Keratinocyte (primary cell): ENCODE measurements at regions not wholly inside any gene's neighbourhood (a gene's known extent, or its start where the extent isn't known, plus 50 kb on each side); places are given as distances from the start of the nearest gene placed in this dataset.

ENCODE experiments used
- DNase-seq: peaks from one replicate; pipeline ENCODE4 v3.0.0-alpha.2; 2011; ENCODE audit warnings: low read depth, missing footprints, low spot score
- FAIRE-seq: peaks from 2 replicates; lab custom pipeline; 2011; peaks lifted over from hg19 to GRCh38; lab: Jason Lieb, UNC
- H2AFZ ChIP-seq: 2 replicates; pipeline ENCODE4 v1.6.0; 2012; ENCODE audit warnings: low read length, control low read depth, inconsistent platforms; ENCODE audit not compliant: control insufficient read depth
- H3K27ac ChIP-seq: 2 replicates; pipeline ENCODE4 v1.5.1; 2011; ENCODE audit warnings: low read length; ENCODE audit not compliant: control insufficient read depth, insufficient read depth
- H3K27me3 ChIP-seq: 3 replicates; pipeline ENCODE4 v1.6.0; 2011; ENCODE audit warnings: low read length; ENCODE audit not compliant: control insufficient read depth, insufficient read depth; ENCODE audit errors: extremely low read depth
- H3K36me3 ChIP-seq, 2 experiments: 2 replicates in 1 of 2; 3 replicates in 1 of 2; pipeline ENCODE4 v1.5.1; 2011; ENCODE audit warnings: low read length in 2 of 2, mild to moderate bottlenecking in 1 of 2; ENCODE audit not compliant: control insufficient read depth in 2 of 2, insufficient read depth in 2 of 2; ENCODE audit errors: extremely low read depth in 1 of 2
- H3K4me1 ChIP-seq: 3 replicates; pipeline ENCODE4 v1.5.1; 2011; ENCODE audit warnings: low read length; ENCODE audit not compliant: control insufficient read depth, insufficient read depth; ENCODE audit errors: extremely low read depth
- H3K4me2 ChIP-seq: 3 replicates; pipeline ENCODE4 v1.6.0; 2011; ENCODE audit warnings: low read depth, low read length; ENCODE audit not compliant: control insufficient read depth, insufficient read depth; ENCODE audit errors: extremely low read depth
- H3K4me3 ChIP-seq, 3 experiments: fragments of 200-600 bp in 1 of 3; sonication (generic) in 1 of 3; 2 replicates in 2 of 3; 3 replicates in 1 of 3; pipeline ENCODE4 v1.5.1; 2011 to 2016; ENCODE audit warnings: low read length in 3 of 3, mild to moderate bottlenecking in 3 of 3, control low read depth in 2 of 3, inconsistent platforms in 1 of 3, low read depth in 1 of 3, mixed read lengths in 1 of 3, mixed run types in 1 of 3, moderate library complexity in 1 of 3; ENCODE audit not compliant: control insufficient read depth in 2 of 3, insufficient read depth in 2 of 3; ENCODE audit errors: extremely low read depth in 1 of 3
- H3K79me2 ChIP-seq: 2 replicates; pipeline ENCODE4 v1.6.0; 2012; ENCODE audit warnings: low read length; ENCODE audit not compliant: control insufficient read depth, insufficient read depth
- H3K9ac ChIP-seq: 3 replicates; pipeline ENCODE4 v1.6.0; 2011; ENCODE audit warnings: low read length; ENCODE audit not compliant: control insufficient read depth, insufficient read depth; ENCODE audit errors: extremely low read depth
- H3K9me1 ChIP-seq: 3 replicates; pipeline ENCODE4 v1.6.0; 2011; ENCODE audit warnings: low read length; ENCODE audit not compliant: control insufficient read depth, insufficient read depth; ENCODE audit errors: extremely low read depth
- H3K9me3 ChIP-seq: 2 replicates; pipeline ENCODE4 v1.5.1; 2012; ENCODE audit warnings: low read depth, low read length; ENCODE audit not compliant: control insufficient read depth
- H4K20me1 ChIP-seq: 3 replicates; pipeline ENCODE4 v1.6.0; 2011; ENCODE audit warnings: low read length; ENCODE audit not compliant: control insufficient read depth, insufficient read depth; ENCODE audit errors: extremely low read depth
- CTCF ChIP-seq, 3 experiments: IDR thresholded peaks in 1 of 3; conservative IDR thresholded peaks in 1 of 3; optimal IDR thresholded peaks in 1 of 3; 2 replicates in 2 of 3; 3 replicates in 1 of 3; pipeline versions ENCODE3 to v1.5.1; 2011; ENCODE audit warnings: low read length in 3 of 3, mild to moderate bottlenecking in 3 of 3, moderate library complexity in 2 of 3, control low read depth in 1 of 3, inconsistent platforms in 1 of 3; ENCODE audit not compliant: insufficient read depth in 2 of 3; ENCODE audit errors: extremely low read depth in 1 of 3
- EZH2 ChIP-seq: IDR thresholded peaks from one replicate; pipeline ENCODE4 v1.6.1; 2012; ENCODE audit warnings: inconsistent platforms, mild to moderate bottlenecking, low read length, moderate library complexity
- dilution Hi-C: fragments of 300-500 bp; cut with MboI; formaldehyde crosslinking; loops from one replicate; pipeline ENCODE4 v1.7.0; 2020; ENCODE audit warnings: low sequenced_read_pairs; ENCODE audit not compliant: extremely low pct_ligation_motif_present

GRCh38 chr13:89468081-89468480 is 1796.9 kb downstream of the SLITRK5 start:
- no peak overlapping the region for H3K9ac ChIP-seq
- no peaks in the 10 kb centered on the region for H3K27me3 ChIP-seq
- FAIRE-seq: no peak
- H3K27ac ChIP-seq: no peak overlapping the region
- no peak for DNase-seq
- TF ChIP-seq CTCF (optimal IDR thresholded peaks at IDR 0.05 in 1 of 3, IDR thresholded peaks at IDR 0.05 in 1 of 3, conservative IDR thresholded peaks at IDR 0.05 in 1 of 3; ENCODE audit: extremely low read depth in 1 of 3, insufficient read depth in 2 of 3, low read length in 3 of 3) (no peak), EZH2 (no peak)
- H3K4me1 ChIP-seq: no peaks in the 10 kb centered on the region
- H3K4me2 ChIP-seq: no peak overlapping the region
- no peak overlapping the region for H3K4me3 ChIP-seq
- no peaks in the 10 kb centered on the region for H3K9me1 ChIP-seq
- H3K79me2 ChIP-seq: no peaks in the 10 kb centered on the region
- no peaks in the 10 kb centered on the region for H3K9me3 ChIP-seq
- no peak overlapping the region for H2AFZ ChIP-seq
- no peaks in the 10 kb centered on the region for H4K20me1 ChIP-seq
- dilution Hi-C loops: no loop called here
- H3K36me3 ChIP-seq: no peaks in the 10 kb centered on the region

- Histone ChIP-seq H3K4me2 (no peak overlapping the region), H3K9me1 (no peaks in the 10 kb centered on the region), H3K36me3 (no peaks in the 10 kb centered on the region), H3K9me3 (no peaks in the 10 kb centered on the region), H3K27ac (no peak overlapping the region), H2AFZ (no peak overlapping the region), H3K4me3 (no peak overlapping the region), H3K27me3 (no peaks in the 10 kb centered on the region), H4K20me1 (no peaks in the 10 kb centered on the region), H3K4me1 (no peaks in the 10 kb centered on the region), H3K79me2 (no peaks in the 10 kb centered on the region), H3K9ac (no peak overlapping the region)
- DNase-seq: no peak
- TF ChIP-seq CTCF (optimal IDR thresholded peaks at IDR 0.05 in 1 of 3, IDR thresholded peaks at IDR 0.05 in 1 of 3, conservative IDR thresholded peaks at IDR 0.05 in 1 of 3; ENCODE audit: extremely low read depth in 1 of 3, insufficient read depth in 2 of 3, low read length in 3 of 3): no peak
- TF ChIP-seq EZH2: no peak
- dilution Hi-C loops: no loop called here
- FAIRE-seq: no peak
These were observed 1799.7 kb downstream of the SLITRK5 start for GRCh38 chr13:89470901-89471300.
